ENCODE measurements at regions not wholly inside any gene's neighbourhood (a gene's known extent, or its start where the extent isn't known, plus 50 kb on each side); places are given as distances from the start of the nearest gene placed in this dataset.

DNA sequence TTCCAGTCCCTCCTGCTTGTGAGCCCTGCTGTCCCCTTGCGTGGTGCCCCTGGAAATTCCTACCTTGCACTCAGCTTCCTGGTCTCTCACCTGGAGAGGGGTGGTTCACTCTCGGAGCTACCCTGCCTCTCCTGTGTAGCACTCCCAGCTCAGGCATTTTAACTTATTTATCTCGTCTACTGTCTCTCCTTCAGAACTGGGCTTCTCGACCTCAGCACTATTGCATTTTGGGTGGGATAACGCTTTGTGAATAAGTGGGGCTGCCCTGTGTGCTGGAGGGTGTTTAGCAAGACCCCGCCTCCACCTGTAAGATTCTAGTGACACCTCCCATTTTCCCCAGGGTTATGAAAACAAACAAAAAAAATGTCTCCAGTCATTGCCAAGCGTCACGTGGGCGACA lies 56.0 kb upstream of the SORCS2 start:
- TF ChIP-seq, protein P1, sequence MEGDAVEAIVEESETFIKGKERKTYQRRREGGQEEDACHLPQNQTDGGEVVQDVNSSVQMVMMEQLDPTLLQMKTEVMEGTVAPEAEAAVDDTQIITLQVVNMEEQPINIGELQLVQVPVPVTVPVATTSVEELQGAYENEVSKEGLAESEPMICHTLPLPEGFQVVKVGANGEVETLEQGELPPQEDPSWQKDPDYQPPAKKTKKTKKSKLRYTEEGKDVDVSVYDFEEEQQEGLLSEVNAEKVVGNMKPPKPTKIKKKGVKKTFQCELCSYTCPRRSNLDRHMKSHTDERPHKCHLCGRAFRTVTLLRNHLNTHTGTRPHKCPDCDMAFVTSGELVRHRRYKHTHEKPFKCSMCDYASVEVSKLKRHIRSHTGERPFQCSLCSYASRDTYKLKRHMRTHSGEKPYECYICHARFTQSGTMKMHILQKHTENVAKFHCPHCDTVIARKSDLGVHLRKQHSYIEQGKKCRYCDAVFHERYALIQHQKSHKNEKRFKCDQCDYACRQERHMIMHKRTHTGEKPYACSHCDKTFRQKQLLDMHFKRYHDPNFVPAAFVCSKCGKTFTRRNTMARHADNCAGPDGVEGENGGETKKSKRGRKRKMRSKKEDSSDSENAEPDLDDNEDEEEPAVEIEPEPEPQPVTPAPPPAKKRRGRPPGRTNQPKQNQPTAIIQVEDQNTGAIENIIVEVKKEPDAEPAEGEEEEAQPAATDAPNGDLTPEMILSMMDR (conservative IDR thresholded peaks at IDR 0.05) = no peak
- TF ChIP-seq EZH2 (IDR thresholded peaks at IDR 0.05; ENCODE audit: low read depth) = no peak

Measured in PC-9 (cell line).